ENCODE measurements at regions not wholly inside any gene's neighbourhood (a gene's known extent, or its start where the extent isn't known, plus 50 kb on each side); places are given as distances from the start of the nearest gene placed in this dataset.
"Not testable (repeated sequence)": the region's sequence is repeated elsewhere in the genome, so short reads cannot be mapped to it uniquely, and the experiment has no call there.

GRCh38 chr5:171542525-171543140, 123.2 kb downstream of the FGF18 start:
- no peak for DNase-seq

- DNase-seq: no peak
Observed at GRCh38 chr5:171543148-171543815, 123.8 kb downstream of the FGF18 start.

- DNase-seq: no peak
Observed at GRCh38 chr5:171544913-171545765, 125.7 kb downstream of the FGF18 start.

GRCh38 chr5:171549274-171549673, 129.8 kb downstream of the FGF18 start:
- DNase-seq: no peak

- not testable (repeated sequence) for DNase-seq
Observed at GRCh38 chr5:171553817-171554216, 134.4 kb downstream of the FGF18 start.

- DNase-seq: no peak
Observed at GRCh38 chr5:171555160-171555559, 135.7 kb downstream of the FGF18 start.

GRCh38 chr5:171562822-171563221, 143.4 kb downstream of the FGF18 start:
- no peak for DNase-seq

- DNase-seq: no peak
Observed at GRCh38 chr5:171568389-171568788, 148.9 kb downstream of the FGF18 start.

- DNase-seq: no peak
Observed at GRCh38 chr5:171569065-171569712, 149.7 kb downstream of the FGF18 start.

GRCh38 chr5:171570244-171570825, 150.9 kb downstream of the FGF18 start:
- DNase-seq: no peak

- no peak for DNase-seq
Observed at GRCh38 chr5:171571663-171572062, 152.2 kb downstream of the FGF18 start.

GRCh38 chr5:171573021-171573420, 153.6 kb downstream of the FGF18 start:
- DNase-seq: no peak

- no peak for DNase-seq
Observed at GRCh38 chr5:171573451-171574225, 154.2 kb downstream of the FGF18 start.

- no peak for DNase-seq
Observed at GRCh38 chr5:171574376-171574775, 154.9 kb downstream of the FGF18 start.

- DNase-seq: no peak
Observed at GRCh38 chr5:171575386-171575785, 155.9 kb downstream of the FGF18 start.

GRCh38 chr5:171575808-171576207, 156.4 kb downstream of the FGF18 start:
- DNase-seq: no peak

- no peak for DNase-seq
Observed at GRCh38 chr5:171577042-171577758, 157.8 kb downstream of the FGF18 start.

GRCh38 chr5:171578049-171578828, 158.8 kb downstream of the FGF18 start:
- DNase-seq: no peak

GRCh38 chr5:171578829-171579491, 159.5 kb downstream of the FGF18 start:
- no peak for DNase-seq
